GM12873 (cell line): ENCODE measurements at regions not wholly inside any gene's neighbourhood (a gene's known extent, or its start where the extent isn't known, plus 50 kb on each side); places are given as distances from the start of the nearest gene placed in this dataset.

Experiments used
- TF ChIP-seq, protein P1 (sequence below): IDR thresholded peaks from 2 replicates; pipeline ENCODE4 v1.5.1; 2012; ENCODE audit warnings: low read depth, mild to moderate bottlenecking, moderate library complexity, low read length, control low read depth; ENCODE audit not compliant: insufficient read depth; ENCODE audit errors: missing control alignments

GRCh38 chr2:18926631-18927524 is 337.5 kb upstream of the NT5C1B start:
- TF ChIP-seq, protein P1, sequence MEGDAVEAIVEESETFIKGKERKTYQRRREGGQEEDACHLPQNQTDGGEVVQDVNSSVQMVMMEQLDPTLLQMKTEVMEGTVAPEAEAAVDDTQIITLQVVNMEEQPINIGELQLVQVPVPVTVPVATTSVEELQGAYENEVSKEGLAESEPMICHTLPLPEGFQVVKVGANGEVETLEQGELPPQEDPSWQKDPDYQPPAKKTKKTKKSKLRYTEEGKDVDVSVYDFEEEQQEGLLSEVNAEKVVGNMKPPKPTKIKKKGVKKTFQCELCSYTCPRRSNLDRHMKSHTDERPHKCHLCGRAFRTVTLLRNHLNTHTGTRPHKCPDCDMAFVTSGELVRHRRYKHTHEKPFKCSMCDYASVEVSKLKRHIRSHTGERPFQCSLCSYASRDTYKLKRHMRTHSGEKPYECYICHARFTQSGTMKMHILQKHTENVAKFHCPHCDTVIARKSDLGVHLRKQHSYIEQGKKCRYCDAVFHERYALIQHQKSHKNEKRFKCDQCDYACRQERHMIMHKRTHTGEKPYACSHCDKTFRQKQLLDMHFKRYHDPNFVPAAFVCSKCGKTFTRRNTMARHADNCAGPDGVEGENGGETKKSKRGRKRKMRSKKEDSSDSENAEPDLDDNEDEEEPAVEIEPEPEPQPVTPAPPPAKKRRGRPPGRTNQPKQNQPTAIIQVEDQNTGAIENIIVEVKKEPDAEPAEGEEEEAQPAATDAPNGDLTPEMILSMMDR: no peak

DNA sequence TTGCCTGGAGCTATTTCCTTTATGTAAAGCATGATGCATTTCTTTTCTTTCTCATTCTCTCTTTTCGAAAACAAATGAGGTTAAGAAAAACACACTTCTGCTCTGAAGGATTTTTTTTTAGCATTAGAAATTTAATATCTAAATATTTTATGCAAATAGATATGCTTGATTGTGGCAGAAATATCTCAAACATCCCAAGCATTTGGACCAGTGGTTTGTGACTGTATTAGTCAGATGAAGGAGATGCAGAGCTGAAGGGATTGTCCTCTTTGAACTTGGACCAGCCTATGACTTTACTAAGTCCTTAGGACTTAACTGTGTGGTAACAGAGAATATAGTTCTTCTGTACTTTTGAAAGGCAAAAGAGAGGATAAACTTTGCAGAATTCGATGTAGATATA is 335.9 kb upstream of the NT5C1B start:
- TF ChIP-seq, protein P1: no peak

GRCh38 chr2:18924886-18925285 is 335.5 kb upstream of the NT5C1B start:
- TF ChIP-seq, protein P1: no peak

DNA sequence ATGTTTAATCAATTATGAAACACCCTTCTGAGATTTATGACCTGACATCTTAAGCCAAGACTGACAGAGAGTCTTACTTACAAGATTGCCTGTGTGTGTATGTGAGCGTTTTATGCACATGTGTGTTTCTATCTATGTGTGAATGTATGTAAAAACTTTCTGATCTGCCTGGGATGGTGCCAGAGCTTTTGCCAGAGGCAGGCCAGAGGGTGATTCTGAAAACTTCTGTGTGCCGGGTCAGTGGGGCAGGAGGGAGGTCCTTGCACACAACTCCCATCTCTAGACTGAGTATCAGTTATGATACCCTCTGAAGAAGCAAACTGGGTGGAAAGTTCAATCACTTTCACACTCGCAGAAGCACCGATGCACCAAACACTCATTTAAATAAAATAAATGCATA is 335.0 kb upstream of the NT5C1B start:
- TF ChIP-seq, protein P1: no peak

DNA sequence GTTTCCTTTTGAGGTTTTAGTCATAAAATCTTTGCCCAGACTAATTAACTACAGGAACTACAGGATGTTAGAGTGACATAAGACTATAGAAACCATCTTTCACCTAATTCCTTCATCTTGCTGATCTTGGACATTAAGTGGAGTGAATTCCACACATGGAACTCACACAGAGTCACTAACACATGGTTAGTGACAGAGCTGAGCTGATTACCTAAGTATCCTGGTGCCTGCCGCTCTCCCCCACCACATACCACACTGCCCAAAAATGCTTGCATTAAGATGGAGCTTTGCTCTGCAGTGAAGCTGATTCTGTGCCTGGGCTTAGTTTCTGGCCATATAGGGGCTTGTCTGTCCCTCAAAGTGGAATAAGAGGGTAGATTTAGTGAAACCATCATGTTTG is 332.9 kb upstream of the NT5C1B start:
- TF ChIP-seq, protein P1: no peak

GRCh38 chr2:18918280-18918679 is 328.9 kb upstream of the NT5C1B start:
- TF ChIP-seq, protein P1: no peak

DNA sequence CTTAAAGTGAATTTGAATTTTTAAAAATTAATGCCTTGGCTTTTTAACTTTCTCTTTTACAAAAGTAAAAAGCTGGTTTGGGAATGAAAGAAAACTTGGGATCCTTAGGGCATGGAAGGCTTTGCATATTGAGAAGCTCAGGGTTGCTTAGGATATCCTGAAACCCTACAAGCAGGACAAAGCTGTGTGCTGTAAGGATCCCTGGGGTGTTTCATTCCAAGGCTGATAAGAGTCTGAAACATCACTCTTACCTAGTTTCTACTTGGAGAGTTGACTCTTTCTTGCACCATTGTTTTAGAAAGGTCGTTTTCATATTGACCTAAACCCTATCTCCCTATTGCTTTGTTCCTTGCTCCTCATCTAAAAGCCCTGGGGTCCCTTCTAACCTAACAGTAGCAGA is 325.9 kb upstream of the NT5C1B start:
- TF ChIP-seq, protein P1: no peak
